ENCODE measurements at regions not wholly inside any gene's neighbourhood (a gene's known extent, or its start where the extent isn't known, plus 50 kb on each side); places are given as distances from the start of the nearest gene placed in this dataset.

- DNase-seq (ENCODE audit: low read depth in 1 of 2, low spot score in 1 of 2) = no peak
Observed at GRCh38 chr6:164336455-164336854, 921.9 kb downstream of the QKI start.

GRCh38 chr6:164331026-164331425, 916.5 kb downstream of the QKI start:
- no peak for DNase-seq (ENCODE audit: low read depth in 1 of 2, low spot score in 1 of 2)

GRCh38 chr6:164325168-164325567, 910.6 kb downstream of the QKI start:
- DNase-seq (ENCODE audit: low read depth in 1 of 2, low spot score in 1 of 2) = no peak

- no peak for DNase-seq (ENCODE audit: low read depth in 1 of 2, low spot score in 1 of 2)
Observed at GRCh38 chr6:164322533-164322932, 908.0 kb downstream of the QKI start.

- DNase-seq (ENCODE audit: low read depth in 1 of 2, low spot score in 1 of 2) = no peak
Observed at GRCh38 chr6:164321297-164321696, 906.8 kb downstream of the QKI start.

- no peak for DNase-seq (ENCODE audit: low read depth in 1 of 2, low spot score in 1 of 2)
Observed at GRCh38 chr6:164315376-164315775, 900.9 kb downstream of the QKI start.

GRCh38 chr6:164308339-164308738, 893.8 kb downstream of the QKI start:
- DNase-seq (ENCODE audit: low read depth in 1 of 2, low spot score in 1 of 2) = no peak

GRCh38 chr6:164303102-164303964, 888.8 kb downstream of the QKI start:
- DNase-seq (ENCODE audit: low read depth in 1 of 2, low spot score in 1 of 2) = no peak

GRCh38 chr6:164296411-164296810, 881.9 kb downstream of the QKI start:
- DNase-seq (ENCODE audit: low read depth in 1 of 2, low spot score in 1 of 2) = no peak

- no peak for DNase-seq (ENCODE audit: low read depth in 1 of 2, low spot score in 1 of 2)
Observed at GRCh38 chr6:164294047-164294784, 879.7 kb downstream of the QKI start.

GRCh38 chr6:164291224-164291623, 876.7 kb downstream of the QKI start:
- no peak for DNase-seq (ENCODE audit: low read depth in 1 of 2, low spot score in 1 of 2)

- no peak for DNase-seq (ENCODE audit: low read depth in 1 of 2, low spot score in 1 of 2)
Observed at GRCh38 chr6:164290101-164290500, 875.6 kb downstream of the QKI start.

GRCh38 chr6:164286011-164286410, 871.5 kb downstream of the QKI start:
- no peak for DNase-seq (ENCODE audit: low read depth in 1 of 2, low spot score in 1 of 2)

- no peak for DNase-seq (ENCODE audit: low read depth in 1 of 2, low spot score in 1 of 2)
Observed at GRCh38 chr6:164283574-164283973, 869.1 kb downstream of the QKI start.

GRCh38 chr6:164276211-164276610, 861.7 kb downstream of the QKI start:
- no peak for DNase-seq (ENCODE audit: low read depth in 1 of 2, low spot score in 1 of 2)

GRCh38 chr6:164275773-164276172, 861.3 kb downstream of the QKI start:
- no peak for DNase-seq (ENCODE audit: low read depth in 1 of 2, low spot score in 1 of 2)

GRCh38 chr6:164274493-164274892, 860.0 kb downstream of the QKI start:
- DNase-seq (ENCODE audit: low read depth in 1 of 2, low spot score in 1 of 2) = no peak

- DNase-seq (ENCODE audit: low read depth in 1 of 2, low spot score in 1 of 2) = no peak
Observed at GRCh38 chr6:164273491-164273890, 859.0 kb downstream of the QKI start.

GRCh38 chr6:164266851-164267250, 852.3 kb downstream of the QKI start:
- no peak for DNase-seq (ENCODE audit: low read depth in 1 of 2, low spot score in 1 of 2)

GRCh38 chr6:164262348-164262747, 847.8 kb downstream of the QKI start:
- no peak for DNase-seq (ENCODE audit: low read depth in 1 of 2, low spot score in 1 of 2)

- DNase-seq (ENCODE audit: low read depth in 1 of 2, low spot score in 1 of 2) = no peak
Observed at GRCh38 chr6:164258421-164258820, 843.9 kb downstream of the QKI start.

GRCh38 chr6:164252948-164253347, 838.4 kb downstream of the QKI start:
- no peak for DNase-seq (ENCODE audit: low read depth in 1 of 2, low spot score in 1 of 2)
